ENCODE measurements at regions not wholly inside any gene's neighbourhood (a gene's known extent, or its start where the extent isn't known, plus 50 kb on each side); places are given as distances from the start of the nearest gene placed in this dataset.

DNA sequence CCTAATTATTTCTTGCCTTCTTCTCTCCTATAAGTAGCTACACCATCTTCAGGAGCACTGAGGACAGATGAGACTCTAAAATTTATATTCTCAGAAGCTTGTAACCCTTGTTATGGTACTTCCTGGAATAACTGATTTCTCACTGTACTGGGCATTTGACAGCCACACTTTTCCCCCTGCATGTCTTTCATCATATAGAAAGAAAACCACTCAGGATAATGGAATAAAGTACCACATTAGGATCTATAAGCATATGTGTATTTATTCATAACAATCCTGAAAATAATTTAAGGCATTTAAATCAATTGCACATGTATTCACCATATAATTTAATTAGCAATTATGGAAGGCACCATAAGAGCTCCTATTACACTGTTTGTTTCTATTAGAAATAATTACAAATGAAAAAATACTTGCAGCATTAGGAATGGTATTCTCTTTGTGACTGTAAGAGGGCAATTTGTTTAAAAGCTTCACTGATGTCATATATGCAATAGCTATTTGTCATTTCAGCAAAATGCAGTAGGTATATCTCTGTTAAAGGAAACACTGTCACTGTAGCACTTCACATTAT is 216.9 kb upstream of the FSHR start:
- TF ChIP-seq, protein P1, sequence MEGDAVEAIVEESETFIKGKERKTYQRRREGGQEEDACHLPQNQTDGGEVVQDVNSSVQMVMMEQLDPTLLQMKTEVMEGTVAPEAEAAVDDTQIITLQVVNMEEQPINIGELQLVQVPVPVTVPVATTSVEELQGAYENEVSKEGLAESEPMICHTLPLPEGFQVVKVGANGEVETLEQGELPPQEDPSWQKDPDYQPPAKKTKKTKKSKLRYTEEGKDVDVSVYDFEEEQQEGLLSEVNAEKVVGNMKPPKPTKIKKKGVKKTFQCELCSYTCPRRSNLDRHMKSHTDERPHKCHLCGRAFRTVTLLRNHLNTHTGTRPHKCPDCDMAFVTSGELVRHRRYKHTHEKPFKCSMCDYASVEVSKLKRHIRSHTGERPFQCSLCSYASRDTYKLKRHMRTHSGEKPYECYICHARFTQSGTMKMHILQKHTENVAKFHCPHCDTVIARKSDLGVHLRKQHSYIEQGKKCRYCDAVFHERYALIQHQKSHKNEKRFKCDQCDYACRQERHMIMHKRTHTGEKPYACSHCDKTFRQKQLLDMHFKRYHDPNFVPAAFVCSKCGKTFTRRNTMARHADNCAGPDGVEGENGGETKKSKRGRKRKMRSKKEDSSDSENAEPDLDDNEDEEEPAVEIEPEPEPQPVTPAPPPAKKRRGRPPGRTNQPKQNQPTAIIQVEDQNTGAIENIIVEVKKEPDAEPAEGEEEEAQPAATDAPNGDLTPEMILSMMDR (conservative IDR thresholded peaks at IDR 0.05 in 1 of 2, IDR thresholded peaks at IDR 0.05 in 1 of 2; ENCODE audit: extremely low read depth in 1 of 2, insufficient read depth in 1 of 2, low read depth in 1 of 2, low read length in 2 of 2): no peak
- no peak for TF ChIP-seq EZH2 (IDR thresholded peaks at IDR 0.05; ENCODE audit: borderline replicate concordance, low read length)

All from mammary epithelial cell (primary cell).